ENCODE measurements at regions not wholly inside any gene's neighbourhood (a gene's known extent, or its start where the extent isn't known, plus 50 kb on each side); places are given as distances from the start of the nearest gene placed in this dataset.

DNA sequence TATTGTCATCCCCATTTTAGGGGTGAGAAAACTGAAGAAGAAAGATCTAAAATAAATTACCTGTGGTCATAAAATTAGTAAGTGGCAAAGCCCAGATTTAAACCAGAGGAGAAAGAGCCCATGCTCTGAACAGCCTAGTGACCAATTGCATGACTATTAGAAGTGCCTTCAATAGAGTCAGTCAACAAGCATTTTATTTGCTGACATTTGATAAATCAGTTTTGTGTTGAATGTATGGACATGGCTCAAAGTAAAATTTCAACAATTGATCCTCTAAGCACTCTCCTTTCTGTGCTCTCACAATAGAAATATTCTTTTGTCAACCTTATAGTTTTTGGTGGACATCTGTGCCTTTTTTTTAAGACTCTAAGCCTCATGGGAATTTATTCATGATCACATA, 572.9 kb upstream of the SOX9 start:
- no peak overlapping the region for H3K27ac ChIP-seq
- no peak for TF ChIP-seq ZFX (IDR thresholded peaks at IDR 0.05)
- TF ChIP-seq, protein P1, sequence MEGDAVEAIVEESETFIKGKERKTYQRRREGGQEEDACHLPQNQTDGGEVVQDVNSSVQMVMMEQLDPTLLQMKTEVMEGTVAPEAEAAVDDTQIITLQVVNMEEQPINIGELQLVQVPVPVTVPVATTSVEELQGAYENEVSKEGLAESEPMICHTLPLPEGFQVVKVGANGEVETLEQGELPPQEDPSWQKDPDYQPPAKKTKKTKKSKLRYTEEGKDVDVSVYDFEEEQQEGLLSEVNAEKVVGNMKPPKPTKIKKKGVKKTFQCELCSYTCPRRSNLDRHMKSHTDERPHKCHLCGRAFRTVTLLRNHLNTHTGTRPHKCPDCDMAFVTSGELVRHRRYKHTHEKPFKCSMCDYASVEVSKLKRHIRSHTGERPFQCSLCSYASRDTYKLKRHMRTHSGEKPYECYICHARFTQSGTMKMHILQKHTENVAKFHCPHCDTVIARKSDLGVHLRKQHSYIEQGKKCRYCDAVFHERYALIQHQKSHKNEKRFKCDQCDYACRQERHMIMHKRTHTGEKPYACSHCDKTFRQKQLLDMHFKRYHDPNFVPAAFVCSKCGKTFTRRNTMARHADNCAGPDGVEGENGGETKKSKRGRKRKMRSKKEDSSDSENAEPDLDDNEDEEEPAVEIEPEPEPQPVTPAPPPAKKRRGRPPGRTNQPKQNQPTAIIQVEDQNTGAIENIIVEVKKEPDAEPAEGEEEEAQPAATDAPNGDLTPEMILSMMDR (conservative IDR thresholded peaks at IDR 0.05) = no peak

DNA sequence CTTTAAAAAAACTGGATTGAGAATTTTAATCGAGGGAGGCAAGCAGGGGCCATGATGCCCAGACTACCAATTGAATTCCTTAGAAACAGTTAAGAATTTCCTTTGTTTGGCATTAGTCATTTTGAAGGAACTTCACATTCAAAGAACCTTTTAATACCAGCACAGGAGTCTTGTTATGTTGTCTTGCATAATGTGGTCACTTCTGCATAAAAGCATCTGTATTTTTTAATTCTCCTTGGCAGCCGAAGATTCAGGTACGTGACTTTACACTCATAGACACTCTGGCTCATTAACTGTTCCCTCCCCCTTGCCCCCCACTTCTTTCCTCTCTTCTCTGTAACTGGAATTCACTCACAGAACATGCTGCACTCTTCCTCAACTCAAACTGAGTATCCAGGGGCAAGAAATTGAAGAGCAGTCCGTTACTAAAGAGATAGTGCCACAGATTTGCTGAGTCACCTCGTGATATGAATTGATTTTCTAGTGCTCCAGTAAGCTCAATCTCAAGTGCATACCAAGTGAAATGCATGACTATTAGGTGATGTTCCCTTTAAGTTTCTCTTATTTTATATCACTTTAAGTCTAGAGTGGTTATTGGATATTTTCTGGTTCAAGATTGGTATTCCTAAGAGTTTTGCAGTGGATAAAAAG, 572.2 kb upstream of the SOX9 start:
- TF ChIP-seq, protein P1 (conservative IDR thresholded peaks at IDR 0.05) = no peak
- no peak overlapping the region for H3K27ac ChIP-seq

DNA sequence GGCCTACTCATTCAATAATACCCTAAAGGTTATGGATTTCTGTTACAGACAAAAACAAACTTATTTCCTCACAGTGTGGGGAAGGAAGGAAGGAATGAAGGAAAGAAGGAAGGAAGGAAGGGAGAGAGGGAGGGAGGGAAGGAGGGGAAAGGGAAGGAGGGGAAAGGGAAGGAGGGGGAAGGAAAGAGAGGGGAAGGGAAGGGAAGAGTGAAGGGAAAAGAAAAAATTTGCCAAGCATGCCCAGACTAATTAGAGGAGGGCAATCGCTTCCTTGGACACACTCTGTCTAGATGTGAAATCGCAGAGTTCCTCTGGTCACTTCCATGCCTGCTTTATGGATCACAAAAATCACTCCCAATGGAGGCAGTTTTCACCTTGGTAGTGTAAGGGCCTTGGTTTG, 570.1 kb upstream of the SOX9 start:
- no peak overlapping the region for H3K27ac ChIP-seq
- TF ChIP-seq ZFX (IDR thresholded peaks at IDR 0.05) = no peak
- TF ChIP-seq, protein P1 (conservative IDR thresholded peaks at IDR 0.05) = no peak

DNA sequence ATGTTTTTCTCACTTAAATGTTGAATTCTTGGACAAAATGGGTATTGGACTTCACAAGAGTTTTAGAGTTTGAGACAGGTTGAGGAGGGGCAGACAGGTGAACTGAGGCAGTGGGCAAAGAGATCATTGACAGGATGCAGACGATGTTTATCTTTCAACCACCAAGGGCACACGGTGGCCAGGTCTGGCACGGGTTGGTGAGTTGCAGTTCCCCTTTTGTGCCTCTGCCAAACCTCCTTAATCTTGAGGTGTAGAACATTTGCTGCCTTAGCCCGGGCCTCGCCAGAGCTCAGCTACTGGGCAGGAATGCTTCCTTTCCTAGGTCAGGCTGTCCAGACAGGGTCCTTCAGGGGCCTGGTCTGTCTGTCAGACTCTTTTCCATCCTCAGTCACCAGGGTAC, 567.4 kb upstream of the SOX9 start:
- no peak overlapping the region for H3K27ac ChIP-seq
- TF ChIP-seq, protein P1 (conservative IDR thresholded peaks at IDR 0.05) = no peak
- TF ChIP-seq ZFX (IDR thresholded peaks at IDR 0.05) = no peak

DNA sequence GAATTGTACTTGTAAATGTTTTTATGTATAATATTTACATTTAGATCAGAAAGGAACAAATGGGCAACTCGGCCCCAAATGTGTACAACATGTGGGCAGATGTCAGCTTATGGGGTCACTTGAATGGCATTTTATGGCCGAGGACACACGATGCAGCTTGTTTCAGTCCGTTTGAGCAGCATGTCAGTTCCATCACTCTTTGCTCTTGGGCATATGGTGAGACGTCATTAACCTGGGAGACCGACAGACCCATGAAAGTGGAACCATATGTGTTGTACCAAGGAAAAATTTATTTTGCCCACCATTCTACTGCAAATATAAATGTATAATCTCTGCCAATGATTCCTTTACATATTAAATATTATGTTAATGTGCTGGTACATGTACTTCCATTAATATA, 561.9 kb upstream of the SOX9 start:
- no peak overlapping the region for H3K27ac ChIP-seq
- TF ChIP-seq ZFX (IDR thresholded peaks at IDR 0.05) = no peak
- TF ChIP-seq, protein P1 (conservative IDR thresholded peaks at IDR 0.05) = no peak

DNA sequence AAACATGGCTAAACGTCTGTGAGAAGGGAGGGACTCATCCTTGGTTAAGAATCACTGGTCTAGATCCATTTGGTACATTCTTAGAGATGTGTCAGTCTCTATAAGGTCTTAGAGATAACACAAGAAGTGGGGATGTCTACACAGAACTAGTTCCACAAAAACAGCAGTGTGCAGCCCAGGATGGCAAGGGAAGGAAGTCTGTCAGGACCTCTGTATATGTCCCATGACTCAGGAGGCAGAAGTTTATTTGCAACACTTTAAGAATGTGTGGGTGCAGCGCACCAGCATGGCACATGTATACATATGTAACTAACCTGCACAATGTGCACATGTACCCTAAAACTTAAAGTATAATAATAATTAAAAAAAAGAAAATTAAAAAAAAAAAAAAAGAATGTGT, 548.5 kb upstream of the SOX9 start:
- no peak overlapping the region for H3K27ac ChIP-seq

DNA sequence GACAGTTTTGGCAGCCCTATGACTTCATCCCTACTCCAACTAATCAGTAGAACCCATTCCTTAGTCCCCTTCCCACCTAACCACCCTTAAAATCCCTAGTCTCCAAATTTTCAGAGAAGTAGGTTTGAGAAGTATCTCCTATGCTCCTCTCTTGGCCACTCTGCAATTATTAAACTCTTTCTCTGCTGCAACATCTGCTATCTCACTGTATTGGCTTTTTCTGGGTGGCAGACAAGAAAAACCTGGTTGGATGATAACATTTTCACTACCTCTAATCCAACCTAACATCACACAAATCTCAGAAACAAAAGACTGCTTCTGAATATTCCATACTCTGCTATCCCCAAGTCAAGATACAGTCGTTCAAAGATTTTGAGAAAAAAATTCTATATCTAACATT, 542.4 kb upstream of the SOX9 start:
- TF ChIP-seq, protein P1 (conservative IDR thresholded peaks at IDR 0.05) = no peak
- TF ChIP-seq ZFX (IDR thresholded peaks at IDR 0.05) = no peak
- no peak overlapping the region for H3K27ac ChIP-seq

More for the DNA sequence above, 548.5 kb upstream of the SOX9 start:
- TF ChIP-seq ZFX (IDR thresholded peaks at IDR 0.05) = no peak
- TF ChIP-seq, protein P1 (conservative IDR thresholded peaks at IDR 0.05) = no peak
